CD4-positive, CD25-positive, alpha-beta regulatory T cell (primary cell): ENCODE measurements at regions not wholly inside any gene's neighbourhood (a gene's known extent, or its start where the extent isn't known, plus 50 kb on each side); places are given as distances from the start of the nearest gene placed in this dataset.

Experiments used
- ATAC-seq, 2 donors: fragments of 150-1000 bp; cut with Tn5 transposase; one replicate each; pipeline ENCODE4 v1.10.0; 2021; ENCODE audit warnings: low read depth in 2 of 2, moderate number of reproducible peaks in 2 of 2, moderate library complexity in 1 of 2
- DNase-seq, 3 donors: peaks; one replicate each; pipeline versions ENCODE4 v3.0.0 to v3.0.0-alpha.2; 2012 to 2022; ENCODE audit warnings: mixed read lengths in 1 of 3
- H3K27ac ChIP-seq: one replicate; pipeline ENCODE4 v1.7.0; 2013; ENCODE audit warnings: mild to moderate bottlenecking, low read length; ENCODE audit not compliant: insufficient read depth, poor library complexity, severe bottlenecking
- H3K27me3 ChIP-seq: one replicate; pipeline ENCODE4 v1.7.0; 2013; ENCODE audit warnings: low read length; ENCODE audit not compliant: control insufficient read depth, insufficient read depth
- H3K36me3 ChIP-seq: one replicate; pipeline ENCODE4 v1.7.0; 2013; ENCODE audit warnings: mild to moderate bottlenecking, low read length, moderate library complexity; ENCODE audit not compliant: control insufficient read depth, insufficient read depth
- H3K4me1 ChIP-seq: 2 replicates; pipeline ENCODE4 v1.7.0; 2013; ENCODE audit warnings: mild to moderate bottlenecking, low read length; ENCODE audit not compliant: insufficient read depth, control insufficient read depth, poor library complexity, severe bottlenecking
- H3K4me3 ChIP-seq: one replicate; pipeline ENCODE4 v1.7.0; 2013; ENCODE audit warnings: low read depth, mild to moderate bottlenecking, low read length, moderate library complexity
- H3K9me3 ChIP-seq, 2 experiments: 1 replicate in 1 of 2; 2 replicates in 1 of 2; pipeline ENCODE4 v1.7.0; 2013; ENCODE audit warnings: low read length in 2 of 2, mild to moderate bottlenecking in 1 of 2, moderate library complexity in 1 of 2; ENCODE audit not compliant: control insufficient read depth in 2 of 2
- H3K27ac Mint-ChIP-seq, 3 donors: one replicate each; pipeline ENCODE4 v1.8.0; 2020 to 2022; ENCODE audit warnings: mild to moderate bottlenecking in 3 of 3, mixed read lengths in 3 of 3, moderate library complexity in 2 of 3
- H3K27me3 Mint-ChIP-seq: one replicate; pipeline ENCODE4 v1.8.0; 2022; ENCODE audit warnings: mild to moderate bottlenecking, mixed read lengths
- H3K36me3 Mint-ChIP-seq: one replicate; pipeline ENCODE4 v1.8.0; 2020; ENCODE audit warnings: mixed read lengths
- H3K4me1 Mint-ChIP-seq, 4 donors: one replicate each; pipeline ENCODE4 v1.8.0; 2020 to 2022; ENCODE audit warnings: mixed read lengths in 4 of 4, mild to moderate bottlenecking in 1 of 4
- H3K4me3 Mint-ChIP-seq, 4 donors: one replicate each; pipeline ENCODE4 v1.8.0; 2020 to 2022; ENCODE audit warnings: mild to moderate bottlenecking in 4 of 4, mixed read lengths in 4 of 4, moderate library complexity in 3 of 4
- H3K9me3 Mint-ChIP-seq, 7 donors: one replicate each; pipeline ENCODE4 v1.8.0; 2020 to 2022; ENCODE audit warnings: mixed read lengths in 7 of 7, mild to moderate bottlenecking in 3 of 7, moderate library complexity in 2 of 7

DNA sequence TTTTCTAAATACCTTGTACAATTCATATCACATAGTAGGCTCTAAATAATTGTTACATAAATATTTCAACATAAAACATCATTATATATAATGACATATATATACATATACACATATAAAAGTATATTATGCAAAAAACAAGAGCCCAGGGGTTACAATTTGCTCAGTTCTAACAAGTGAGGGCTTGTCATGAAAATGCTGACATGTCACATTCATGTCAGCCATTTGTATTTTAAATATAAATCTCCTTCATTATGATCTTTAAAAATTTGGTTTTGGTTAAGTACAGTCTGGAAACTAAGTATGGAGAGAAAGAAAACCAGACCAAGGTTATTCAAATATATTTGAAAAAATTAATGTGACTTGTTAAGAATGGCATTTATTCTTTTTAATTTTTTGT lies 2745.4 kb downstream of the PCDH7 start:
- H3K4me1 ChIP-seq: no peaks in the 10 kb centered on the region
- H3K27ac Mint-ChIP-seq: no peak overlapping the region

GRCh38 chr4:33467291-33467690 lies 2747.1 kb downstream of the PCDH7 start:
- Mint-ChIP-seq H3K4me3 (no peak overlapping the region), H3K36me3 (no peaks in the 10 kb centered on the region)
- no peaks in the 10 kb centered on the region for H3K27me3 ChIP-seq

More for the DNA sequence above, 2745.4 kb downstream of the PCDH7 start:
- Histone ChIP-seq H3K36me3 (no peaks in the 10 kb centered on the region), H3K27me3 (no peaks in the 10 kb centered on the region), H3K9me3 (peaks cover 2 to 7% of the 10 kb centered on the region in 2 experiments), H3K27ac (no peak overlapping the region), H3K4me3 (no peak overlapping the region)
- DNase-seq (no peak), ATAC-seq (no peak)
- peaks cover 2 to 23% (median 6%) of the 10 kb centered on the region in 7 donors for H3K9me3 Mint-ChIP-seq
- H3K27me3 Mint-ChIP-seq: no peaks in the 10 kb centered on the region
- H3K4me1 Mint-ChIP-seq: no peaks in the 10 kb centered on the region
- no peaks in the 10 kb centered on the region for H3K36me3 Mint-ChIP-seq
- H3K4me3 Mint-ChIP-seq: no peak overlapping the region

GRCh38 chr4:33470805-33471204 lies 2750.6 kb downstream of the PCDH7 start:
- H3K27ac Mint-ChIP-seq: no peak overlapping the region
- no peak for ATAC-seq

More at GRCh38 chr4:33467291-33467690, 2747.1 kb downstream of the PCDH7 start:
- Mint-ChIP-seq H3K27ac (no peak overlapping the region), H3K27me3 (no peaks in the 10 kb centered on the region), H3K9me3 (peaks cover 0 to 23% (median 6%) of the 10 kb centered on the region in 7 donors), H3K4me1 (no peaks in the 10 kb centered on the region)
- Histone ChIP-seq H3K4me3 (no peak overlapping the region), H3K9me3 (peaks cover 2 to 7% of the 10 kb centered on the region in 2 experiments), H3K27ac (no peak overlapping the region), H3K4me1 (no peaks in the 10 kb centered on the region), H3K36me3 (no peaks in the 10 kb centered on the region)
- DNase-seq (no peak), ATAC-seq (no peak)

DNA sequence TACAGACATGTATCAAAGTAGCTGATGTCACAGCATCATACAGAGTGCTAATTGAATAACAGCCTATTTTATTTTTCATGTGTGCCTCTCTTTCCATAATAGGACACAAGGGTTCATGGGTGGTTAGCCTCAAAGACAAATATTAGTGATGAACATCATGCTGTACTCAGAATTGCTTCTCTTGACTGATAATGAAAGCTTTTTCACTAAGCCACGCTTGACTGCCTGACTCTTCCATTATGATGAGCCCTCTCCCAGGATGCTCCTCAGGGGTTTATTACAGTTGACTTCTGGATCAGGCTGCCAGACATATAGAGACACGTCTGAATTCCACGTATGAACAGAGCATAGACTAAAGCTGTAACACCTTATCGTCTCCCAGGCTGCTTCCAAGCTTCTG lies 2757.5 kb downstream of the PCDH7 start:
- H3K9me3 Mint-ChIP-seq: peaks cover 0 to 31% (median 8%) of the 10 kb centered on the region in 7 donors
- peaks cover 0 to 2% of the 10 kb centered on the region in 2 experiments for H3K9me3 ChIP-seq
- H3K36me3 Mint-ChIP-seq: no peaks in the 10 kb centered on the region
- no peak for ATAC-seq
- no peaks in the 10 kb centered on the region for H3K36me3 ChIP-seq
- no peak overlapping the region for H3K27ac ChIP-seq
- no peak overlapping the region for H3K27ac Mint-ChIP-seq
- no peaks in the 10 kb centered on the region for H3K27me3 Mint-ChIP-seq
- H3K4me1 Mint-ChIP-seq: no peaks in the 10 kb centered on the region
- H3K4me1 ChIP-seq: no peaks in the 10 kb centered on the region
- no peak for DNase-seq
- no peak overlapping the region for H3K4me3 ChIP-seq
- no peak overlapping the region for H3K4me3 Mint-ChIP-seq
- H3K27me3 ChIP-seq: no peaks in the 10 kb centered on the region

More at GRCh38 chr4:33470805-33471204, 2750.6 kb downstream of the PCDH7 start:
- Histone ChIP-seq H3K36me3 (no peaks in the 10 kb centered on the region), H3K4me1 (no peaks in the 10 kb centered on the region), H3K4me3 (no peak overlapping the region), H3K27ac (no peak overlapping the region), H3K27me3 (no peaks in the 10 kb centered on the region), H3K9me3 (no peaks in the 10 kb centered on the region)
- H3K27me3 Mint-ChIP-seq: no peaks in the 10 kb centered on the region
- H3K36me3 Mint-ChIP-seq: no peaks in the 10 kb centered on the region
- H3K4me1 Mint-ChIP-seq: no peaks in the 10 kb centered on the region
- DNase-seq: no peak
- no peak overlapping the region for H3K4me3 Mint-ChIP-seq
- H3K9me3 Mint-ChIP-seq: peaks cover 0 to 30% (median 7%) of the 10 kb centered on the region in 7 donors

GRCh38 chr4:33482773-33483172 lies 2761.5 kb downstream of the ARAP2 start:
- ATAC-seq (no peak), DNase-seq (no peak)
- Histone ChIP-seq H3K27me3 (no peaks in the 10 kb centered on the region), H3K27ac (no peak overlapping the region), H3K36me3 (no peaks in the 10 kb centered on the region), H3K4me3 (no peak overlapping the region), H3K4me1 (no peaks in the 10 kb centered on the region), H3K9me3 (peaks cover 0 to 2% of the 10 kb centered on the region in 2 experiments)
- Mint-ChIP-seq H3K27me3 (no peaks in the 10 kb centered on the region), H3K27ac (no peak overlapping the region), H3K4me3 (no peak overlapping the region), H3K9me3 (peaks cover 0 to 25% (median 4%) of the 10 kb centered on the region in 7 donors), H3K4me1 (no peaks in the 10 kb centered on the region), H3K36me3 (no peaks in the 10 kb centered on the region)

DNA sequence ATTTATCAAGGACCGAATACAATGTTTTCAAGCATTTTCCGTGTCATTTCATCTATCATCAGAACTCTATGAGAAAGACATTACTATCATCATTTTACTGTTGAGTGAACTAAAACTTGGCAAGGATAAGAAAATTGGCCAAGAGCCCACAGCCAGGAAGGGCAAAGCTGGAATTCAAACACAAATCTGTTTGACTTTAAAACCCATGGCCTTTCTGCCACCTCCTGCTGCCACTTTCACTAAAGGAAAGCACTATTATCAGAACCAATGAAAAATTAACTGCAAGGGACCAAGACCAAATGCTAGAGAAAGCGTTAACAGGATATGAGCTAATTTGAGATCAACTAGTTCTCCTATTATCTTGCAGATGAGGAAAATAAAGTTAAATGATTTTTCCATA lies 2759.2 kb downstream of the ARAP2 start:
- Histone ChIP-seq H3K27ac (no peak overlapping the region), H3K36me3 (no peaks in the 10 kb centered on the region), H3K4me1 (no peaks in the 10 kb centered on the region), H3K9me3 (peaks cover 0 to 2% of the 10 kb centered on the region in 2 experiments), H3K4me3 (no peak overlapping the region), H3K27me3 (no peaks in the 10 kb centered on the region)
- Mint-ChIP-seq H3K4me3 (no peak overlapping the region), H3K27me3 (no peaks in the 10 kb centered on the region), H3K36me3 (no peaks in the 10 kb centered on the region), H3K9me3 (peaks cover 0 to 39% (median 6%) of the 10 kb centered on the region in 7 donors), H3K27ac (no peak overlapping the region), H3K4me1 (no peaks in the 10 kb centered on the region)
- DNase-seq (no peak), ATAC-seq (no peak)

DNA sequence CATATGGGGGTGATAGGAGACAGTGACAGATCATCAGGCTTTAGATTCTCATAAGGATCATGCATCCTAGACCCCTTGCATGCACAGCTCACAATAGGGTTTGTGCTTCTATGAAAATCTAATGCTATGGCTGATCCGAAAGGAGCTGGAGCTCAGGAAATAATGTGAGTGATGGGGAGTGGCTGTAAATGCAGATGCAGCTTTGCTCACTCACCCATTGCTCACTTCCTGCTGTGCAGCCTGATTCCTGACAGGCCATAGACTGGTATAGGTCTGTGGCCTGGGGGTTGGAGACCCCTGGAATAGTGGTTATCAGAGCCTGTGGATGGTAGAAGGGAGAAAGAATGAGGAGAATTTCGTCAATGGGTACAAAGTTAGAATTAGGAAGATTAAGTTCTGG lies 2751.1 kb downstream of the ARAP2 start:
- H3K4me3 Mint-ChIP-seq: no peak overlapping the region
- H3K9me3 Mint-ChIP-seq: peaks cover 0 to 20% (median 8%) of the 10 kb centered on the region in 7 donors
- no peaks in the 10 kb centered on the region for H3K9me3 ChIP-seq
- no peaks in the 10 kb centered on the region for H3K36me3 Mint-ChIP-seq
- peaks cover 3% of the 10 kb centered on the region for H3K4me1 ChIP-seq
- H3K36me3 ChIP-seq: no peaks in the 10 kb centered on the region
- no peaks in the 10 kb centered on the region for H3K4me1 Mint-ChIP-seq
- no peaks in the 10 kb centered on the region for H3K27me3 Mint-ChIP-seq
- no peaks in the 10 kb centered on the region for H3K27me3 ChIP-seq
- H3K4me3 ChIP-seq: no peak overlapping the region
- DNase-seq (no peak), ATAC-seq (no peak)
- H3K27ac ChIP-seq: no peak overlapping the region
- H3K27ac Mint-ChIP-seq: no peak overlapping the region

GRCh38 chr4:33494150-33494549 lies 2750.2 kb downstream of the ARAP2 start:
- Mint-ChIP-seq H3K36me3 (no peaks in the 10 kb centered on the region), H3K27ac (no peak overlapping the region), H3K9me3 (peaks cover 0 to 15% (median 10%) of the 10 kb centered on the region in 7 donors), H3K27me3 (no peaks in the 10 kb centered on the region), H3K4me1 (no peaks in the 10 kb centered on the region), H3K4me3 (no peak overlapping the region)
- ATAC-seq: no peak
- H3K9me3 ChIP-seq: no peaks in the 10 kb centered on the region
- H3K36me3 ChIP-seq: no peaks in the 10 kb centered on the region
- peaks cover 3% of the 10 kb centered on the region for H3K4me1 ChIP-seq
- H3K27ac ChIP-seq: no peak overlapping the region
- DNase-seq: no peak
- H3K27me3 ChIP-seq: no peaks in the 10 kb centered on the region
- H3K4me3 ChIP-seq: no peak overlapping the region
